ENCODE measurements at regions not wholly inside any gene's neighbourhood (a gene's known extent, or its start where the extent isn't known, plus 50 kb on each side); places are given as distances from the start of the nearest gene placed in this dataset.

DNA sequence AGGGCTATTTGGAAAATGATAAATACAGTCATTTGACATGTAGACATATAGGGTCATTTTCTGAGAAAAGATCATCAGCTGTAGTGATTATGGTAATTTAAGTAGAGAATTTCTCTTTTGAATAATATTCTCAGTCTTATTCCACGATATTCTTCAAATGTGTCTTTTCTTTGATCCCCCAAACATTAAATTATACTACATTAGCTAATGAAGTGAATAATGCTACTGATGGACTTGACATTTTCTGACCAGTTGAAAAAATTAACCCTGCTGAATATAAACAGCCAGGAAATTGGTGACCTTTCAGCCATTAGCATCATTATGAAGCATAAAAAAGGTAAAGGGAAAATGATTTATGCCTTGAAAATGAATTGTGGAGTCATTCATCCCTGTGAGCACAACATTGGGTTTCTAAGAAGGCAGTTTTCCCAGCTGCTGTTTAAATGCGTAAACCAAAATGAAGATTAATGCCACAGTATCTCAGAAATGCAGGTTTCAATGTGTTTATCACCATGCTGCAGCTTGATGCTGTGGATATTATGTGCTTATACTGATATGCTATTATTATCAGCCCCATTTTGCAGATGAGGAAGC is 489.1 kb downstream of the KCTD16 start:
- Histone ChIP-seq H3K9me3 (ENCODE audit: low read length) (peaks cover 14% of the 10 kb centered on the region; the same call in 1 of the 2 replicates), H3K27ac (ENCODE audit: extremely low read length, insufficient read depth, low read length) (no peak overlapping the region), H3K4me3 (replicated peaks in 1 of 3; ENCODE audit: insufficient read depth in 1 of 3, low read depth in 2 of 3, low read length in 3 of 3) (no peak overlapping the region), H3K27me3 (ENCODE audit: control insufficient read depth in 1 of 2, insufficient read depth in 2 of 2, low read length in 2 of 2) (no peaks in the 10 kb centered on the region), H4K20me1 (ENCODE audit: insufficient read depth, low read length) (no peaks in the 10 kb centered on the region), H3K79me2 (ENCODE audit: insufficient read depth, low read length) (no peaks in the 10 kb centered on the region), H2AFZ (ENCODE audit: low read length) (no peak overlapping the region), H3K4me1 (ENCODE audit: insufficient read depth, low read length) (no peaks in the 10 kb centered on the region), H3K36me3 (replicated peaks in 1 of 2; ENCODE audit: control insufficient read depth in 1 of 2, insufficient read depth in 2 of 2, low read length in 2 of 2) (no peaks in the 10 kb centered on the region), H3K4me2 (ENCODE audit: low read depth, low read length) (no peak overlapping the region), H3K9ac (ENCODE audit: insufficient read depth, low read depth, low read length) (no peak overlapping the region)
- ATAC-seq: no peak
- ChIA-PET CTCF (ENCODE audit: low intra/inter-chr PET ratio, low total read pairs) (no interaction called here), POLR2A (no interaction called here)
- no peak for DNase-seq (ENCODE audit: low spot score)
- FAIRE-seq: no peak
- TF ChIP-seq KAT2B (IDR thresholded peaks at IDR 0.05; ENCODE audit: borderline replicate concordance, low read depth, low read length): no peak
- no peak for TF ChIP-seq POLR2AphosphoS5 (IDR thresholded peaks at IDR 0.05; ENCODE audit: low read depth, low read length)
- TF ChIP-seq SCMH1 (CRISPR knock-in tag; IDR thresholded peaks at IDR 0.05; ENCODE audit: borderline replicate concordance): no peak
- TF ChIP-seq RORA (CRISPR knock-in tag; IDR thresholded peaks at IDR 0.05): no peak
- no peak for TF ChIP-seq KLF9 (CRISPR knock-in tag; IDR thresholded peaks at IDR 0.05; ENCODE audit: low read depth)
- BruUV-seq (replicated peaks): no TSS peak
- in situ Hi-C loops (cut with HindIII; ENCODE audit: extremely low pct_ligation_motif_present, low pct_unique_long_range_greater_than_20kb): no loop called here
- intact Hi-C loops (cut with micrococcal nuclease; ENCODE audit: unreplicated experiment): no loop called here
- 28% methylated on average over 2 of the region's 2 CpGs for WGBS (ENCODE audit: low lambda C conversion rate)

DNA sequence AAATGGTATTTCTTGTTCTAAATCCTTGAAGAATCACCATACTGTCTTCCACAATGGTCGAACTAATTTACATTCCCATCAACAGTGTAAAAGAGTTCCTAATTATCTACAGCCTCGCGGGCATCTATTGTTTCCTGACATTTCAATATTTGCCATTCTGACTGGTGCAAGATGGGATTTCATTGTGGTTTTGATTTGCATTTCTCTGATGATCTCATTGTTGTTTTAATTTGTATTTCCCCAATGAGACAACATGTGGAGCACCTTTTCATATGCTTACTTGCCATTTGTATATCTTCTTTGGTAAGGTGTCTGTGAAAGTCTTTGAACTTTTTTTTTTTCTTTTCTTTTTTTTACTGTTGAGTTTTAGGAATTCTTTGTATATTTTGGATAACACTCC is 473.6 kb downstream of the KCTD16 start:
- ChIA-PET POLR2A (no interaction called here), CTCF (ENCODE audit: low intra/inter-chr PET ratio, low total read pairs) (no interaction called here)
- H3K27ac ChIP-seq (ENCODE audit: extremely low read length, insufficient read depth, low read length): no peak overlapping the region
- no peaks in the 10 kb centered on the region for H3K79me2 ChIP-seq (ENCODE audit: insufficient read depth, low read length)
- H3K36me3 ChIP-seq (replicated peaks in 1 of 2; ENCODE audit: control insufficient read depth in 1 of 2, insufficient read depth in 2 of 2, low read length in 2 of 2): no peaks in the 10 kb centered on the region
- intact Hi-C loops (cut with micrococcal nuclease; ENCODE audit: unreplicated experiment): no loop called here
- 37% methylated on average over 3 of the region's 3 CpGs for WGBS (ENCODE audit: low lambda C conversion rate)
- no peaks in the 10 kb centered on the region for H3K27me3 ChIP-seq (ENCODE audit: control insufficient read depth in 1 of 2, insufficient read depth in 2 of 2, low read length in 2 of 2)
- BruUV-seq (replicated peaks): no TSS peak
- DNase-seq (ENCODE audit: low spot score) (no peak), FAIRE-seq (no peak), ATAC-seq (no peak)
- H3K4me3 ChIP-seq (replicated peaks in 1 of 3; ENCODE audit: insufficient read depth in 1 of 3, low read depth in 2 of 3, low read length in 3 of 3): no peak overlapping the region
- peaks cover 10% of the 10 kb centered on the region for H3K9me3 ChIP-seq (ENCODE audit: low read length)
- no peaks in the 10 kb centered on the region for H4K20me1 ChIP-seq (ENCODE audit: insufficient read depth, low read length)
- TF ChIP-seq GATAD2A (CRISPR knock-in tag; IDR thresholded peaks at IDR 0.05): no peak
- H3K9ac ChIP-seq (ENCODE audit: insufficient read depth, low read depth, low read length): no peak overlapping the region
- no peaks in the 10 kb centered on the region for H3K4me1 ChIP-seq (ENCODE audit: insufficient read depth, low read length)
- no peak overlapping the region for H3K4me2 ChIP-seq (ENCODE audit: low read depth, low read length)
- in situ Hi-C loops (cut with HindIII; ENCODE audit: extremely low pct_ligation_motif_present, low pct_unique_long_range_greater_than_20kb): no loop called here
- no peak overlapping the region for H2AFZ ChIP-seq (ENCODE audit: low read length)

All from HepG2 (cell line).